Ovary (tissue), 3 donors: ENCODE measurements at regions not wholly inside any gene's neighbourhood (a gene's known extent, or its start where the extent isn't known, plus 50 kb on each side); places are given as distances from the start of the nearest gene placed in this dataset.

Experiments used
- EP300 ChIP-seq: sonication (generic); formaldehyde crosslinking; IDR thresholded peaks from one replicate; pipeline ENCODE4 v1.6.1; 2017; ENCODE audit warnings: antibody characterized with exemption
- POLR2A ChIP-seq: fragments of 450-650 bp; IDR thresholded peaks from one replicate; pipeline ENCODE4 v1.6.1; 2017; ENCODE audit warnings: antibody characterized with exemption, mild to moderate bottlenecking, moderate library complexity
- TF ChIP-seq, protein P1 (sequence below), 3 donors: fragments of 450-650 bp in 2 of 3; fragments of 200-600 bp in 1 of 3; IDR thresholded peaks; one replicate each; pipeline versions ENCODE4 v1.5.1 to v1.8.0; 2016 to 2022; ENCODE audit warnings: antibody characterized with exemption in 3 of 3, mild to moderate bottlenecking in 1 of 3
- donor health status: DM: no; HTN: no; CAD: no.

DNA sequence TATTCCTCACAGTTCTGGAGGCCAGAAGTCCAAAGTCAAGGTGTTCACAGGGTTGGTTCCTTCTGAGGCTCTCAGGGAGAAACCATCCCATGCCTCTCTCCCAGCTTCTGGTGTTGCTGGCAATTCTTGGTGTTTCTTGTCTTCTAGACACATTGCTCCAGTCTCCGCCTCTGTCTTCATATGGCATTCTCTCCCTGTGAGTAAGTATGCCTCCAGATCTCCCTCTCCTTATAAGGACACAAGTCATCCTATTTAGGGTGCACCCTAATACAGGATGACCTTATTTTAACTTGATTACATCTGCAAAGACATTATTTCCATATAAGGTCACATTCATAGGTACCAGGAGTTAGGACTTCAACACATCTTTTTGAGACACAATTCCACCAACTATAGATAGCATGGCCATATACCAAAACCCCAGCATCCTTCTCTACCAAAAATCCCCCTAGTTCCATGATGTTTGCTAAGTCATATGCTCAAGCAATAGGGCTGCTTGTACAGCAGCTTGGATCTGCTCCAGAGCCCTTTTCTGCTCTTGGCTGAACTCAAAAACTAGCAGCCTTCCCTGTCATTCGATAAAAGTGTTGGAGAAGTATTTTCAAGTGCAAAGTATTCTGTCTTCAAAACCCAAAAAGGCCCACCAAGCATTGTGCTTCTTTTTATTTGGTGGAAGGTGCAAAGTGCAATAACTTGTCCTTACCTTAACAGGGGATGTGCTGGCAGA lies 79.2 kb upstream of the CMKLR1 start:
- TF ChIP-seq EP300 (no peak), POLR2A (no peak)
- TF ChIP-seq, protein P1, sequence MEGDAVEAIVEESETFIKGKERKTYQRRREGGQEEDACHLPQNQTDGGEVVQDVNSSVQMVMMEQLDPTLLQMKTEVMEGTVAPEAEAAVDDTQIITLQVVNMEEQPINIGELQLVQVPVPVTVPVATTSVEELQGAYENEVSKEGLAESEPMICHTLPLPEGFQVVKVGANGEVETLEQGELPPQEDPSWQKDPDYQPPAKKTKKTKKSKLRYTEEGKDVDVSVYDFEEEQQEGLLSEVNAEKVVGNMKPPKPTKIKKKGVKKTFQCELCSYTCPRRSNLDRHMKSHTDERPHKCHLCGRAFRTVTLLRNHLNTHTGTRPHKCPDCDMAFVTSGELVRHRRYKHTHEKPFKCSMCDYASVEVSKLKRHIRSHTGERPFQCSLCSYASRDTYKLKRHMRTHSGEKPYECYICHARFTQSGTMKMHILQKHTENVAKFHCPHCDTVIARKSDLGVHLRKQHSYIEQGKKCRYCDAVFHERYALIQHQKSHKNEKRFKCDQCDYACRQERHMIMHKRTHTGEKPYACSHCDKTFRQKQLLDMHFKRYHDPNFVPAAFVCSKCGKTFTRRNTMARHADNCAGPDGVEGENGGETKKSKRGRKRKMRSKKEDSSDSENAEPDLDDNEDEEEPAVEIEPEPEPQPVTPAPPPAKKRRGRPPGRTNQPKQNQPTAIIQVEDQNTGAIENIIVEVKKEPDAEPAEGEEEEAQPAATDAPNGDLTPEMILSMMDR (IDR thresholded peaks at IDR 0.05), result no peak
